ENCODE measurements at regions not wholly inside any gene's neighbourhood (a gene's known extent, or its start where the extent isn't known, plus 50 kb on each side); places are given as distances from the start of the nearest gene placed in this dataset.

GRCh38 chr2:88870267-88870839 is 178.9 kb downstream of the RPIA start:
- TF ChIP-seq, protein P1, sequence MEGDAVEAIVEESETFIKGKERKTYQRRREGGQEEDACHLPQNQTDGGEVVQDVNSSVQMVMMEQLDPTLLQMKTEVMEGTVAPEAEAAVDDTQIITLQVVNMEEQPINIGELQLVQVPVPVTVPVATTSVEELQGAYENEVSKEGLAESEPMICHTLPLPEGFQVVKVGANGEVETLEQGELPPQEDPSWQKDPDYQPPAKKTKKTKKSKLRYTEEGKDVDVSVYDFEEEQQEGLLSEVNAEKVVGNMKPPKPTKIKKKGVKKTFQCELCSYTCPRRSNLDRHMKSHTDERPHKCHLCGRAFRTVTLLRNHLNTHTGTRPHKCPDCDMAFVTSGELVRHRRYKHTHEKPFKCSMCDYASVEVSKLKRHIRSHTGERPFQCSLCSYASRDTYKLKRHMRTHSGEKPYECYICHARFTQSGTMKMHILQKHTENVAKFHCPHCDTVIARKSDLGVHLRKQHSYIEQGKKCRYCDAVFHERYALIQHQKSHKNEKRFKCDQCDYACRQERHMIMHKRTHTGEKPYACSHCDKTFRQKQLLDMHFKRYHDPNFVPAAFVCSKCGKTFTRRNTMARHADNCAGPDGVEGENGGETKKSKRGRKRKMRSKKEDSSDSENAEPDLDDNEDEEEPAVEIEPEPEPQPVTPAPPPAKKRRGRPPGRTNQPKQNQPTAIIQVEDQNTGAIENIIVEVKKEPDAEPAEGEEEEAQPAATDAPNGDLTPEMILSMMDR (IDR thresholded peaks at IDR 0.05; ENCODE audit: low read depth, low read length, poor library complexity, severe bottlenecking) = no peak
- no peak for TF ChIP-seq EZH2phosphoT487 (IDR thresholded peaks at IDR 0.05; ENCODE audit: borderline replicate concordance, low read length)

All from DOHH2 (cell line).